ENCODE measurements at regions not wholly inside any gene's neighbourhood (a gene's known extent, or its start where the extent isn't known, plus 50 kb on each side); places are given as distances from the start of the nearest gene placed in this dataset.
"Not testable (repeated sequence)": the region's sequence is repeated elsewhere in the genome, so short reads cannot be mapped to it uniquely, and the experiment has no call there.

DNA sequence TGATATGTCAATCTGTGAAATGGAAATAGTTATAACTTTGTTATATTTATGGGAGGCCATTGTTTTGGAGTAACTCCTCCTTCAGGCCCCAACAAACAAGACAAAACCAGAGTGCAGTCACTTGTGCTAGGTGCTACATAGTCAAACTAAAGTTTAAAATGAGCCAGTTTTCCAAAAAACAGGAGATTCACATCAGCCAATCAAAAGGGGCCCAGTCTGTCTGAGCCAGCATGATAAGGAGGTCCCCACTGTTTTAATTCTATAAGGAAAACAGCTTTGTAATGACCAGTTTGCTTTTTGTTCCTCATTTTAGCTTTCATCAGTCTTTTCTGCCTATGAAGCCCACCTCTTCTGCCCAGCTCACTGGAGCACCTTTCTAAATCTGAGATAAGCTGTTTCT, 94.7 kb upstream of the SLC7A14 start:
- Mint-ChIP-seq H3K27me3 (ENCODE audit: low read depth) (no peaks in the 10 kb centered on the region), H3K9me3 (peaks cover 9% of the 10 kb centered on the region), H3K36me3 (ENCODE audit: low read depth) (no peaks in the 10 kb centered on the region), H3K4me3 (no peak overlapping the region), H3K4me1 (no peaks in the 10 kb centered on the region), H3K27ac (no peak overlapping the region)
- TF ChIP-seq, protein P1, sequence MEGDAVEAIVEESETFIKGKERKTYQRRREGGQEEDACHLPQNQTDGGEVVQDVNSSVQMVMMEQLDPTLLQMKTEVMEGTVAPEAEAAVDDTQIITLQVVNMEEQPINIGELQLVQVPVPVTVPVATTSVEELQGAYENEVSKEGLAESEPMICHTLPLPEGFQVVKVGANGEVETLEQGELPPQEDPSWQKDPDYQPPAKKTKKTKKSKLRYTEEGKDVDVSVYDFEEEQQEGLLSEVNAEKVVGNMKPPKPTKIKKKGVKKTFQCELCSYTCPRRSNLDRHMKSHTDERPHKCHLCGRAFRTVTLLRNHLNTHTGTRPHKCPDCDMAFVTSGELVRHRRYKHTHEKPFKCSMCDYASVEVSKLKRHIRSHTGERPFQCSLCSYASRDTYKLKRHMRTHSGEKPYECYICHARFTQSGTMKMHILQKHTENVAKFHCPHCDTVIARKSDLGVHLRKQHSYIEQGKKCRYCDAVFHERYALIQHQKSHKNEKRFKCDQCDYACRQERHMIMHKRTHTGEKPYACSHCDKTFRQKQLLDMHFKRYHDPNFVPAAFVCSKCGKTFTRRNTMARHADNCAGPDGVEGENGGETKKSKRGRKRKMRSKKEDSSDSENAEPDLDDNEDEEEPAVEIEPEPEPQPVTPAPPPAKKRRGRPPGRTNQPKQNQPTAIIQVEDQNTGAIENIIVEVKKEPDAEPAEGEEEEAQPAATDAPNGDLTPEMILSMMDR (IDR thresholded peaks at IDR 0.05; ENCODE audit: unreplicated experiment in 3 of 3) = no peak

DNA sequence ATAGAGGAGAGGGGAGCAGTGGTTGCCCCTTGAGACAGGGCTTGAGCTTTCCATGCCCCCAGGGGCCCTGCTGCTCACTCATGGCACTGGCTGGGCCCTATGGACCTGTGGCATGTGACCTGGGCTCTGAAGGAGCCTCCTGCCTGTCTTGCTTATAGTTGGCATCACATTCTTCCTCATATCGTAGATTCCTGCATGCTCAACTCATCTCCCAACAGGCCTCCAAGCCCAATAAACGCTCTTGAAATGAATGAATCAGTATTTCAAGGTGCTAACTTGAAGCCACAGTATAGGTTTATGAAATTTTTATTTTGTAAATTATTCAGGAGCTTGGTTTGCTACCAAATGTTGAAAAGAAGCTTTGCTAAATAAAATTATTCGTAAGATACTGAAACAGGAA, 93.3 kb upstream of the SLC7A14 start:
- H3K36me3 Mint-ChIP-seq (ENCODE audit: low read depth) = no peaks in the 10 kb centered on the region
- TF ChIP-seq, protein P1 (IDR thresholded peaks at IDR 0.05; ENCODE audit: unreplicated experiment in 3 of 3) = no peak
- H3K9me3 Mint-ChIP-seq = peaks cover 9% of the 10 kb centered on the region
- H3K27ac Mint-ChIP-seq = no peak overlapping the region
- H3K4me3 Mint-ChIP-seq = no peak overlapping the region
- H3K4me1 Mint-ChIP-seq = no peaks in the 10 kb centered on the region
- H3K27me3 Mint-ChIP-seq (ENCODE audit: low read depth) = no peaks in the 10 kb centered on the region

DNA sequence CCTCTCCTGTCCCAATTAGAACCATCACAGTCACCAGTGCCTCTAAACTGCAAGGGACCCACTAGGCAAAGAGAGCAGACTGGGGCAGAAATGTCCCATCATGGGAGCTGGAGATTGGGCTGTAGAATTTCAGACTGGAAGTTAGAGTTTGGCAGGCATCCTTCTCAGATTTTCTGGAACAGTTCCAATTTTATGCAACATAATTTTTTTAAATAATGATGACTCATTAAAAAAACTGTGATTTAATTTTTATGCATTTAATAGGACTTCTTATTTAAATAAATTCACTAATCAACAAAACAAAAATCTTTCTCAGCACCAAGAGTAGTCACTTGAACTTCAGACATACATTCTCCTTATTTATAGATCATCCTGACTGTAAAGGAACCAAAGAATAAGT, 84.6 kb upstream of the SLC7A14 start:
- TF ChIP-seq, protein P1 (IDR thresholded peaks at IDR 0.05; ENCODE audit: unreplicated experiment in 3 of 3) = no peak
- Mint-ChIP-seq H3K9me3 (peaks cover 12% of the 10 kb centered on the region), H3K4me1 (no peaks in the 10 kb centered on the region), H3K4me3 (no peak overlapping the region), H3K36me3 (ENCODE audit: low read depth) (no peaks in the 10 kb centered on the region), H3K27me3 (ENCODE audit: low read depth) (peaks cover 5% of the 10 kb centered on the region), H3K27ac (no peak overlapping the region)

DNA sequence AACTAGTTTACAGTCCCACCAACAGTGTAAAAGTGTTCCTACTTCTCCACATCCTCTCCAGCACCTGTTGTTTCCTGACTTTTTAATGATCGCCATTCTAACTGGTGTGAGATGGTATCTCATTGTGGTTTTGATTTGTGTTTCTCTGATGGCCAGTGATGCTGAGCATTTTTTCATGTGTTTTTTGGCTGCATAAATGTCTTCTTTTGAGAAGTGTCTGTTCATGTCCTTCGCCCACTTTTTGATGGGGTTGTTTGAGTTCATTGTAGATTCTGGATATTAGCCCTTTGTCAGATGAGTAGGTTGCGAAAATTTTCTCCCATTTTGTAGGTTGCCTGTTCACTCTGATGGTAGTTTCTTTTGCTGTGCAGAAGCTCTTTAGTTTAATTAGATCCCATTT, 77.1 kb upstream of the SLC7A14 start:
- peaks cover 10% of the 10 kb centered on the region for H3K9me3 Mint-ChIP-seq
- not testable (repeated sequence) for H3K27me3 Mint-ChIP-seq (ENCODE audit: low read depth); H3K4me3 Mint-ChIP-seq; H3K4me1 Mint-ChIP-seq; H3K36me3 Mint-ChIP-seq (ENCODE audit: low read depth); H3K27ac Mint-ChIP-seq

DNA sequence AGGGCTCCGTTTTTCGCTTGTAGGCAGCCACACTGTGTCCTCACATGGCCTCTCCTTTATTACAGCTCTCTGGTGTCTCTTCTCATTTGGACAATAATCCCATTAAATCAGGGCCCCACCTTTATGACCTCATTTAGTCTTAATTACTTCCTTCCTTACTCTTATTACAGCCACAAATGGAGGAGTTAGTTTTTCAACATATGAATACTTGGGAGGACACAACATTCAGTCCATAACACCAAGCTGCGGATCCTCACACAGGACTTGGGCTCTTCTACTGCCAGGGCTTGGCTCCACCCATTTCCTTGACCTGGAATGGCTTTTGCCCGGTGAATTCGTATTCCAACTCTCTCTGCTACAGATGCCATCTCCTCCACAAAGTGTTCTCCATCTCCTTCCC, 74.3 kb upstream of the SLC7A14 start:
- Mint-ChIP-seq H3K27ac (no peak overlapping the region), H3K36me3 (ENCODE audit: low read depth) (no peaks in the 10 kb centered on the region)

DNA sequence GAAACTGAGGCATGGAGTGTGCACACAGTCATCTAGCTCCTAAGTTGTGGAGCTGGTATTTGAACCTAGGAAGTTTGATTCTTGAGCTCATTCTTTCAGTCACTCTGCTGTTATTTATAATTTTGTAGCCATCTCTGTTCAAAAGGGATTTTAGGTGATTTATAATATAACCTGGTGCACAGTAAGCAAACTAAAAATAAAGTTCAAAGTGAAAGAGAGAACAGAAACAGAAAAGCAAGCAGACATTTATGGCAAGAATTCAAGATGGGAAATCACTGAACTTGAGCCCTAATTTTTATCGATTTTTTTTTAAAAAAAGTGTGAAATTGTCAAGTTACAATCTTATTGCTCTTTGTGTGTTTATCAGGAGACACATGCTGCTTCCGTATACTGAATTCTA, 71.4 kb upstream of the SLC7A14 start:
- H3K27me3 Mint-ChIP-seq (ENCODE audit: low read depth) = peaks cover 5% of the 10 kb centered on the region
- TF ChIP-seq, protein P1 (IDR thresholded peaks at IDR 0.05; ENCODE audit: unreplicated experiment in 3 of 3) = no peak

More for the DNA sequence above, 74.3 kb upstream of the SLC7A14 start:
- H3K9me3 Mint-ChIP-seq = peaks cover 5% of the 10 kb centered on the region
- no peaks in the 10 kb centered on the region for H3K27me3 Mint-ChIP-seq (ENCODE audit: low read depth)
- H3K4me3 Mint-ChIP-seq = no peak overlapping the region
- TF ChIP-seq, protein P1 (IDR thresholded peaks at IDR 0.05; ENCODE audit: unreplicated experiment in 3 of 3) = no peak
- no peaks in the 10 kb centered on the region for H3K4me1 Mint-ChIP-seq

More for the DNA sequence above, 71.4 kb upstream of the SLC7A14 start:
- Mint-ChIP-seq H3K9me3 (no peaks in the 10 kb centered on the region), H3K4me3 (no peak overlapping the region), H3K27ac (no peak overlapping the region), H3K36me3 (ENCODE audit: low read depth) (no peaks in the 10 kb centered on the region), H3K4me1 (no peaks in the 10 kb centered on the region)
